OCI-LY1 (cell line): ENCODE measurements at regions not wholly inside any gene's neighbourhood (a gene's known extent, or its start where the extent isn't known, plus 50 kb on each side); places are given as distances from the start of the nearest gene placed in this dataset.

Experiments
- EZH2 ChIP-seq: fragments of 200-600 bp; sonication (generic), shearing (Covaris generic); IDR thresholded peaks from 2 replicates; pipeline ENCODE4 v1.8.0; 2017; ENCODE audit warnings: borderline replicate concordance, mixed run types, mild to moderate bottlenecking, antibody characterized with exemption, low read length, moderate library complexity, mixed read lengths
- TF ChIP-seq, protein P1 (sequence below): fragments of 200-600 bp; sonication (generic), shearing (Covaris generic); IDR thresholded peaks from 2 replicates; pipeline ENCODE4 v1.5.1; 2017; ENCODE audit warnings: mild to moderate bottlenecking, antibody characterized with exemption, low read length, moderate library complexity, mixed read lengths

DNA sequence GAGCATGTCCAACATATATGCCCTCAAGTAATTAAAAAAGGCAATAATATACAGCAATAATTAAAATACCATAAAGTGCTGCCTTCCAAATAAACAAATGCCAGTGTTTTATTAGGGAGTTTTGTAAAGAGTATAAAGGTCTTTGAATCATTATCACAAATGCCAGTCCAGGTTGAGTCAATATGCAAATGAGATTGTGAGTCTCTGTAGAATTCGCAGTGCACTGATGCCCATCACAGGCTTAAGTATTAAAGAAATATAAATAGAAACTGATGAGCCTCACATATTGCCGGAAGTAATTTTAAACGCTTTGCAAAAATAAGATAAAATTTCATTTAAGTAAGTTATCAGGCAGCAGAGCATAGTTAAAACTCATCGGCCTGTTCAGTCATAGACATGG, 205.0 kb upstream of the TECRL start:
- no peak for TF ChIP-seq EZH2
- TF ChIP-seq, protein P1, sequence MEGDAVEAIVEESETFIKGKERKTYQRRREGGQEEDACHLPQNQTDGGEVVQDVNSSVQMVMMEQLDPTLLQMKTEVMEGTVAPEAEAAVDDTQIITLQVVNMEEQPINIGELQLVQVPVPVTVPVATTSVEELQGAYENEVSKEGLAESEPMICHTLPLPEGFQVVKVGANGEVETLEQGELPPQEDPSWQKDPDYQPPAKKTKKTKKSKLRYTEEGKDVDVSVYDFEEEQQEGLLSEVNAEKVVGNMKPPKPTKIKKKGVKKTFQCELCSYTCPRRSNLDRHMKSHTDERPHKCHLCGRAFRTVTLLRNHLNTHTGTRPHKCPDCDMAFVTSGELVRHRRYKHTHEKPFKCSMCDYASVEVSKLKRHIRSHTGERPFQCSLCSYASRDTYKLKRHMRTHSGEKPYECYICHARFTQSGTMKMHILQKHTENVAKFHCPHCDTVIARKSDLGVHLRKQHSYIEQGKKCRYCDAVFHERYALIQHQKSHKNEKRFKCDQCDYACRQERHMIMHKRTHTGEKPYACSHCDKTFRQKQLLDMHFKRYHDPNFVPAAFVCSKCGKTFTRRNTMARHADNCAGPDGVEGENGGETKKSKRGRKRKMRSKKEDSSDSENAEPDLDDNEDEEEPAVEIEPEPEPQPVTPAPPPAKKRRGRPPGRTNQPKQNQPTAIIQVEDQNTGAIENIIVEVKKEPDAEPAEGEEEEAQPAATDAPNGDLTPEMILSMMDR = no peak
